MCF 10A (cell line): ENCODE measurements at regions not wholly inside any gene's neighbourhood (a gene's known extent, or its start where the extent isn't known, plus 50 kb on each side); places are given as distances from the start of the nearest gene placed in this dataset.

Experiments
- BruUV-seq: library from RNA; stranded (reverse); fragments of 400-500 nt; replicated peaks from 2 replicates; lab custom pipeline; 2021; lab: Mats Ljungman, UMichigan
- CTCF ChIA-PET: fragments of 300-600 bp; sonication (Branson Sonifier 250); formaldehyde crosslinking; extraction: SDS; loops from one replicate; lab custom pipeline; 2021; ENCODE audit warnings: antibody characterized with exemption, inconsistent platforms; lab: Yijun Ruan, JAX
- POLR2A ChIA-PET: fragments of 300-600, 350-650 bp; sonication (Branson Sonifier 250); formaldehyde crosslinking; extraction: SDS; loops from one replicate; lab custom pipeline; 2020; ENCODE audit warnings: antibody characterized with exemption, inconsistent platforms; lab: Yijun Ruan, JAX
- DNase-seq: peaks from one replicate; pipeline ENCODE4 v3.0.0-alpha.2; 2018; ENCODE audit not compliant: unreplicated experiment
- H3K27ac Mint-ChIP-seq: one replicate; pipeline ENCODE4 v1.8.0; 2022; ENCODE audit warnings: mild to moderate bottlenecking, low read depth, mixed read lengths; ENCODE audit not compliant: unreplicated experiment
- H3K27me3 Mint-ChIP-seq: one replicate; pipeline ENCODE4 v1.8.0; 2022; ENCODE audit warnings: mixed read lengths; ENCODE audit not compliant: insufficient read depth, unreplicated experiment
- H3K36me3 Mint-ChIP-seq: one replicate; pipeline ENCODE4 v1.8.0; 2022; ENCODE audit warnings: mild to moderate bottlenecking, moderate library complexity, mixed read lengths; ENCODE audit not compliant: insufficient read depth, unreplicated experiment
- H3K4me1 Mint-ChIP-seq: one replicate; pipeline ENCODE4 v1.8.0; 2022; ENCODE audit warnings: mixed read lengths; ENCODE audit not compliant: insufficient read depth, unreplicated experiment
- H3K4me3 Mint-ChIP-seq: one replicate; pipeline ENCODE4 v1.8.0; 2022; ENCODE audit warnings: mild to moderate bottlenecking, moderate library complexity, mixed read lengths; ENCODE audit not compliant: unreplicated experiment
- H3K9me3 Mint-ChIP-seq: one replicate; pipeline ENCODE4 v1.8.0; 2022; ENCODE audit warnings: mixed read lengths; ENCODE audit not compliant: unreplicated experiment
- CTCF ChIP-seq: fragments of 200-600 bp; IDR thresholded peaks from one replicate; pipeline ENCODE4 v1.8.0; 2022; ENCODE audit warnings: antibody characterized with exemption, mild to moderate bottlenecking; ENCODE audit not compliant: unreplicated experiment
- intact Hi-C: fragments of 100-400 bp; cut with micrococcal nuclease; formaldehyde crosslinking; loops from 2 replicates; pipeline ENCODE4 v1.14.1; 2022

GRCh38 chr11:133661846-133662245, 129.5 kb upstream of the OPCML start:
- H3K9me3 Mint-ChIP-seq, result no peaks in the 10 kb centered on the region
- no peak for TF ChIP-seq CTCF
- ChIA-PET CTCF (interaction anchor here (0.9 kb wide), 1 partner anchor 18 kb away, joined by 3 read pairs; no protein-coding TSS in a partner anchor), POLR2A (no interaction called here)
- no peaks in the 10 kb centered on the region for H3K36me3 Mint-ChIP-seq
- intact Hi-C loops, result no loop called here
- BruUV-seq, result no TSS peak
- peaks cover 21% of the 10 kb centered on the region for H3K27me3 Mint-ChIP-seq
- no peak overlapping the region for H3K27ac Mint-ChIP-seq
- no peaks in the 10 kb centered on the region for H3K4me1 Mint-ChIP-seq
- DNase-seq, result no peak
- no peak overlapping the region for H3K4me3 Mint-ChIP-seq

- H3K27me3 Mint-ChIP-seq, result peaks cover 24% of the 10 kb centered on the region
Measured at GRCh38 chr11:133660202-133660568, 127.9 kb upstream of the OPCML start.

GRCh38 chr11:133659538-133660201, 127.4 kb upstream of the OPCML start:
- Mint-ChIP-seq H3K4me1 (no peaks in the 10 kb centered on the region), H3K4me3 (no peak overlapping the region), H3K27ac (no peak overlapping the region), H3K9me3 (no peaks in the 10 kb centered on the region), H3K36me3 (no peaks in the 10 kb centered on the region), H3K27me3 (peaks cover 23% of the 10 kb centered on the region)
- no TSS peak for BruUV-seq
- ChIA-PET CTCF (interaction anchor here (0.5 to 1.2 kb wide), 2 partner anchors 175 to 531 kb away, joined by 3 to 5 read pairs; no protein-coding TSS in a partner anchor), POLR2A (no interaction called here)
- intact Hi-C loops, result no loop called here
- DNase-seq, result no peak
- no peak for TF ChIP-seq CTCF

More at GRCh38 chr11:133660202-133660568, 127.9 kb upstream of the OPCML start:
- Mint-ChIP-seq H3K4me3 (no peak overlapping the region), H3K4me1 (no peaks in the 10 kb centered on the region), H3K9me3 (no peaks in the 10 kb centered on the region), H3K27ac (no peak overlapping the region), H3K36me3 (no peaks in the 10 kb centered on the region)
- BruUV-seq, result no TSS peak
- POLR2A ChIA-PET, result no interaction called here
- DNase-seq, result no peak
- intact Hi-C loops, result no loop called here
- CTCF ChIA-PET, result no interaction called here
- TF ChIP-seq CTCF, result no peak

GRCh38 chr11:133657054-133657453, 124.8 kb upstream of the OPCML start:
- Mint-ChIP-seq H3K4me1 (no peaks in the 10 kb centered on the region), H3K36me3 (no peaks in the 10 kb centered on the region), H3K9me3 (no peaks in the 10 kb centered on the region), H3K4me3 (no peak overlapping the region), H3K27ac (no peak overlapping the region), H3K27me3 (peaks cover 19% of the 10 kb centered on the region)
- POLR2A ChIA-PET, result no interaction called here
- no peak for DNase-seq
- BruUV-seq, result no TSS peak
- intact Hi-C loops, result no loop called here
- TF ChIP-seq CTCF, result no peak
- CTCF ChIA-PET, result no interaction called here
